ENCODE measurements at regions not wholly inside any gene's neighbourhood (a gene's known extent, or its start where the extent isn't known, plus 50 kb on each side); places are given as distances from the start of the nearest gene placed in this dataset.

DNA sequence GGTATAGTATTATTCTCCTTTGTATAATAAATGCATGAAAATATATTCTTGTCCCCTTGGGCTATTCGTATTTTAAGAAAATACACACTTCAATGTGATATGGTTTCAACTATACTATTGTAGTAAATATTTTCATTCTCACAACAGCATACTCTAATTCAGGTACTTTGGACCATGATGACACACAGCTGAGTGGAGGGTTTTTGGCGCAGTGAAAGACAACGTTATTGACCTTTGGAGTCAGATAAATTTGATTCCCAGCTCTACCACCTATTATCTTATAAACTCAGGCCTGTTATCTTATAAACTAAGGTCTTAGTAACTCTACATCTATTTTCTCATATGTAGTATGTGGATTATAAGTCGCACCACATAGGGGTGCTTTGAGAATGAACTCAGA lies 895.9 kb upstream of the DDX18 start:
- TF ChIP-seq, protein P1, sequence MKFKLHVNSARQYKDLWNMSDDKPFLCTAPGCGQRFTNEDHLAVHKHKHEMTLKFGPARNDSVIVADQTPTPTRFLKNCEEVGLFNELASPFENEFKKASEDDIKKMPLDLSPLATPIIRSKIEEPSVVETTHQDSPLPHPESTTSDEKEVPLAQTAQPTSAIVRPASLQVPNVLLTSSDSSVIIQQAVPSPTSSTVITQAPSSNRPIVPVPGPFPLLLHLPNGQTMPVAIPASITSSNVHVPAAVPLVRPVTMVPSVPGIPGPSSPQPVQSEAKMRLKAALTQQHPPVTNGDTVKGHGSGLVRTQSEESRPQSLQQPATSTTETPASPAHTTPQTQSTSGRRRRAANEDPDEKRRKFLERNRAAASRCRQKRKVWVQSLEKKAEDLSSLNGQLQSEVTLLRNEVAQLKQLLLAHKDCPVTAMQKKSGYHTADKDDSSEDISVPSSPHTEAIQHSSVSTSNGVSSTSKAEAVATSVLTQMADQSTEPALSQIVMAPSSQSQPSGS (IDR thresholded peaks at IDR 0.05; ENCODE audit: low read length), result no peak
- TF ChIP-seq ASH2L (IDR thresholded peaks at IDR 0.05; ENCODE audit: low read length) (no peak), HDAC2 (IDR thresholded peaks at IDR 0.05; ENCODE audit: borderline replicate concordance in 1 of 2, low read depth in 2 of 2, low read length in 2 of 2) (no peak)
- Histone ChIP-seq H4K91ac (replicated peaks; ENCODE audit: insufficient read length, low read length) (no peak overlapping the region), H2BK20ac (ENCODE audit: low read length) (no peak overlapping the region), H4K8ac (ENCODE audit: extremely low read depth, insufficient read depth, low read length) (no peak overlapping the region), H3K9ac (replicated peaks in 1 of 4; ENCODE audit: extremely low read depth in 1 of 4, low read depth in 3 of 4, low read length in 3 of 4) (no peak overlapping the region), H3K27ac (ENCODE audit: low read depth, low read length) (no peak overlapping the region), H2BK120ac (replicated peaks; ENCODE audit: low read depth, low read length) (no peak overlapping the region), H3K36me3 (ENCODE audit: control insufficient read depth in 2 of 4, insufficient read depth in 4 of 4, low read length in 3 of 4) (no peaks in the 10 kb centered on the region), H3K23ac (ENCODE audit: insufficient read length) (no peak overlapping the region), H2BK12ac (ENCODE audit: low read depth, low read length) (no peak overlapping the region), H3K56ac (replicated peaks; ENCODE audit: insufficient read length, low read depth, low read length) (no peak overlapping the region), H2AK5ac (ENCODE audit: low read depth, low read length) (no peak overlapping the region), H3K9me3 (ENCODE audit: insufficient read depth in 2 of 2, low read depth in 1 of 2, low read length in 1 of 2) (no peaks in the 10 kb centered on the region), H2BK5ac (ENCODE audit: low read depth, low read length) (no peak overlapping the region), H3K23me2 (ENCODE audit: low read depth, low read length) (no peaks in the 10 kb centered on the region), H3K4me3 (ENCODE audit: extremely low read depth in 1 of 4, insufficient read depth in 2 of 4, low read depth in 3 of 4, low read length in 4 of 4) (no peak overlapping the region), H4K20me1 (replicated peaks in 1 of 2; ENCODE audit: control insufficient read depth in 1 of 2, insufficient read depth in 2 of 2, low read length in 2 of 2) (no peaks in the 10 kb centered on the region), H3K4ac (replicated peaks; ENCODE audit: insufficient read length, low read depth, low read length) (no peak overlapping the region), H4K5ac (ENCODE audit: insufficient read length, low read depth, low read length) (no peak overlapping the region), H3K18ac (ENCODE audit: extremely low read depth, low read length) (no peak overlapping the region), H3K79me1 (ENCODE audit: low read depth, low read length) (no peaks in the 10 kb centered on the region), H3K27me3 (replicated peaks in 1 of 4; ENCODE audit: control insufficient read depth in 3 of 4, extremely low read depth in 1 of 4, insufficient read depth in 3 of 4, low read length in 3 of 4) (no peaks in the 10 kb centered on the region), H2AFZ (ENCODE audit: low read length) (no peak overlapping the region), H3K4me1 (replicated peaks in 1 of 4; ENCODE audit: control insufficient read depth in 3 of 4, insufficient read depth in 4 of 4, low read length in 3 of 4) (no peaks in the 10 kb centered on the region), H3K14ac (ENCODE audit: insufficient read length) (no peak overlapping the region), H2BK15ac (ENCODE audit: low read length) (no peak overlapping the region), H3K79me2 (ENCODE audit: control insufficient read depth in 1 of 2, insufficient read depth in 2 of 2, low read length in 2 of 2) (no peaks in the 10 kb centered on the region), H3K4me2 (ENCODE audit: insufficient read depth in 1 of 2, low read depth in 2 of 2, low read length in 2 of 2) (no peak overlapping the region)
- FAIRE-seq (no peak), DNase-seq (ENCODE audit: low read depth in 1 of 2, low spot score in 2 of 2) (no peak)
- WGBS, 2 experiments (ENCODE audit: extremely low coverage in 1 of 2, insufficient coverage in 1 of 2, insufficient read length in 1 of 2, insufficient replicate concordance in 2 of 2, low coverage in 1 of 2, low lambda C conversion rate in 2 of 2, missing lambda C conversion rate in 1 of 2), result 96% methylated on average over 4 of the region's 4 CpGs; no CpG with 5 or more reads in 1 of the 2 experiments
- POLR2A ChIA-PET (ENCODE audit: partially characterized antibody), result no interaction called here
- CTCF ChIA-PET (ENCODE audit: partially characterized antibody), result no interaction called here
